ENCODE measurements at regions not wholly inside any gene's neighbourhood (a gene's known extent, or its start where the extent isn't known, plus 50 kb on each side); places are given as distances from the start of the nearest gene placed in this dataset.

DNA sequence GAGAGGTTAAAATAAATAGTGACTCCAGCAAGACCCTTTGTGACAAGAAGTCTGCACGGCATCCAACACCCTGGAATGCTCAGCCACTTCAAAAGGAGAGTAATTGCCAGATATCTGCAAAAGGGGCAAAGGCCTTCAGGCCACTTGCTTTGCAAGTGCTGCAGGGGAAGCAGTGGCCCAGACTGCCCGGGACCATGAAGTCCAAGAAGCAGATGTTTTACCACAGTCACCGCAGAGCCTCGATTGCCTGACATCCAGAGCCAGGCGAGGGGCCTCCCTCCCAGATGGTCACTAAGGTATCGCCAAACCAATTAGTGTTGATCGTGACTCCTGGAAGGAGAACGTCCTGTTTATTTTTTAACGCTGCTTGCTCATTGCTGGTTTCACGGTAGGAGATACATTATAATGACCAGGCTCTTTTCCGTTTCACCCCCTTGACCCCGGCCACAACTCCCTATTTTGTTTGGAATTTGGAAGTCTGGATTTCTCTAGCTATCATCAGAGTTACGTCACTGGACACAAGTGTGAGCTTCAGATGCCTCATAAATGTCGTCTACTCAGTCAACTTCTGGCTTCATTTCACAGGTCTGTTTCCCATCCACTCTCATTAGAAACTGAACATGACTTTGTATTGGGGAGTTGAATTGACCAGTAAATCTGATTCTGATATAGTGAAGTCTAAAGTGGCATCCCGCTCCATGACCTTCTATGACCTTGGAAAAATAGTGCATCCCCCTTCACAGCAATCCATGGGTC lies 276.2 kb downstream of the WDR11 start:
- Histone ChIP-seq H4K20me1 (ENCODE audit: control insufficient read depth, insufficient read depth, low read length, poor library complexity, severe bottlenecking) (no peaks in the 10 kb centered on the region), H3K36me3 (replicated peaks in 1 of 2; ENCODE audit: control extremely low read depth in 1 of 2, control insufficient read depth in 1 of 2, extremely low read depth in 1 of 2, insufficient read depth in 2 of 2, low read length in 1 of 2) (no peaks in the 10 kb centered on the region), H3K4me3 (ENCODE audit: control extremely low read depth in 1 of 5, extremely low read depth in 1 of 5, insufficient read depth in 1 of 5, low read depth in 2 of 5, low read length in 4 of 5) (no peak overlapping the region), H3K9me3 (ENCODE audit: control extremely low read depth in 1 of 3, control insufficient read depth in 2 of 3, insufficient read depth in 1 of 3, low read length in 2 of 3) (peaks cover 0 to 6% (median 0%) of the 10 kb centered on the region in 3 donors), H3K4me2 (replicated peaks; ENCODE audit: low read depth, low read length, poor library complexity, severe bottlenecking) (no peak overlapping the region), H3K4me1 (ENCODE audit: control insufficient read depth in 2 of 2, insufficient read depth in 2 of 2, low read length in 2 of 2) (no peaks in the 10 kb centered on the region), H3K79me2 (ENCODE audit: control insufficient read depth, insufficient read depth, low read length) (no peaks in the 10 kb centered on the region), H3K9ac (ENCODE audit: low read length) (no peak overlapping the region), H3K27me3 (replicated peaks in 1 of 4; ENCODE audit: control extremely low read depth in 1 of 4, control insufficient read depth in 3 of 4, insufficient read depth in 4 of 4, low read length in 3 of 4) (no peaks in the 10 kb centered on the region), H3K27ac (ENCODE audit: low read length in 2 of 2) (no peak overlapping the region), H2AFZ (ENCODE audit: insufficient read depth, low read depth, low read length, poor library complexity, severe bottlenecking) (no peak overlapping the region)
- ATAC-seq (ENCODE audit: low read depth) (no peak), DNase-seq (no peak)
- ChIA-PET POLR2A (no interaction called here), CTCF (no interaction called here)
- no peaks in the 10 kb centered on the region for H3K4me1 Mint-ChIP-seq
- WGBS (ENCODE audit: insufficient coverage) = 87% methylated on average over 7 of the region's 15 CpGs
- no peaks in the 10 kb centered on the region for H3K27me3 Mint-ChIP-seq
- H3K9me3 Mint-ChIP-seq (ENCODE audit: insufficient read depth) = no peaks in the 10 kb centered on the region
- TF ChIP-seq EZH2 (IDR thresholded peaks at IDR 0.05; ENCODE audit: borderline replicate concordance, insufficient read depth, low read depth, low read length, poor library complexity, severe bottlenecking) (no peak), CTCF (IDR thresholded peaks at IDR 0.05) (no peak)
- no peak overlapping the region for H3K4me3 Mint-ChIP-seq
- no peak overlapping the region for H3K27ac Mint-ChIP-seq
- intact Hi-C loops (cut with micrococcal nuclease) = no loop called here

DNA sequence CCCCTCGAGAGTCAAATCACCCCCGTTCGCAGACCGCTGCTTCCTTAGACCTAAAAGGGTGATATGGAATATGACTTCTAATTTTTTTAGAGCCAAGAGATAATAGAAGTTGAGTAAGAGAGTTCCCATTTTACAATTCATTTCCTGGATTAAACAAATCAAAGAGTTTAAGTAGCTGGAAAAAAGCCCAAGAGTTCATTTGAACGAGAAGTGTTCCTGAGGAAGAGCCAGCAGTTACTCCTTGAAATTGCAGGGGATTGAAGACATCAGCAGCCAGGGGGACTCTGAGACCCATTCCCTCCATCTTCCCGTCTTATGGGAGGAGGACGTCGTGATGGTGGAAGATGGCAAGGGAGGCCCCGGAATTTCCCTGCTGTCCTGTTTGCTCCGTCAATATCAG lies 277.0 kb downstream of the WDR11 start:
- Histone ChIP-seq H3K9me3 (ENCODE audit: control extremely low read depth in 1 of 3, control insufficient read depth in 2 of 3, insufficient read depth in 1 of 3, low read length in 2 of 3) (peaks cover 0 to 4% (median 0%) of the 10 kb centered on the region in 3 donors), H3K27ac (ENCODE audit: low read length in 2 of 2) (no peak overlapping the region), H3K4me2 (replicated peaks; ENCODE audit: low read depth, low read length, poor library complexity, severe bottlenecking) (no peak overlapping the region), H3K27me3 (replicated peaks in 1 of 4; ENCODE audit: control extremely low read depth in 1 of 4, control insufficient read depth in 3 of 4, insufficient read depth in 4 of 4, low read length in 3 of 4) (no peaks in the 10 kb centered on the region), H3K9ac (ENCODE audit: low read length) (no peak overlapping the region), H3K4me3 (ENCODE audit: control extremely low read depth in 1 of 5, extremely low read depth in 1 of 5, insufficient read depth in 1 of 5, low read depth in 2 of 5, low read length in 4 of 5) (no peak overlapping the region), H2AFZ (ENCODE audit: insufficient read depth, low read depth, low read length, poor library complexity, severe bottlenecking) (no peak overlapping the region), H3K36me3 (replicated peaks in 1 of 2; ENCODE audit: control extremely low read depth in 1 of 2, control insufficient read depth in 1 of 2, extremely low read depth in 1 of 2, insufficient read depth in 2 of 2, low read length in 1 of 2) (no peaks in the 10 kb centered on the region), H4K20me1 (ENCODE audit: control insufficient read depth, insufficient read depth, low read length, poor library complexity, severe bottlenecking) (no peaks in the 10 kb centered on the region), H3K4me1 (ENCODE audit: control insufficient read depth in 2 of 2, insufficient read depth in 2 of 2, low read length in 2 of 2) (no peaks in the 10 kb centered on the region), H3K79me2 (ENCODE audit: control insufficient read depth, insufficient read depth, low read length) (no peaks in the 10 kb centered on the region)
- DNase-seq (no peak), ATAC-seq (ENCODE audit: low read depth) (no peak)
- intact Hi-C loops (cut with micrococcal nuclease) = no loop called here
- H3K4me1 Mint-ChIP-seq = no peaks in the 10 kb centered on the region
- ChIA-PET CTCF (no interaction called here), POLR2A (no interaction called here)
- TF ChIP-seq EZH2 (IDR thresholded peaks at IDR 0.05; ENCODE audit: borderline replicate concordance, insufficient read depth, low read depth, low read length, poor library complexity, severe bottlenecking) (no peak), CTCF (IDR thresholded peaks at IDR 0.05) (no peak)
- H3K4me3 Mint-ChIP-seq = no peak overlapping the region
- H3K27ac Mint-ChIP-seq = no peak overlapping the region
- H3K9me3 Mint-ChIP-seq (ENCODE audit: insufficient read depth) = no peaks in the 10 kb centered on the region
- 100% methylated on average over 1 of the region's 10 CpGs for WGBS (ENCODE audit: insufficient coverage)
- H3K27me3 Mint-ChIP-seq = no peaks in the 10 kb centered on the region

All from B cell (primary cell).